Activated B cell treated with CpG ODN at 0.5 μM for 24 hours (primary cell): ENCODE measurements at regions not wholly inside any gene's neighbourhood (a gene's known extent, or its start where the extent isn't known, plus 50 kb on each side); places are given as distances from the start of the nearest gene placed in this dataset.

Source experiments
- ATAC-seq: fragments of 200-7000 bp; cut with Tn5 transposase; one replicate; pipeline ENCODE4 v1.10.0; 2021; ENCODE audit warnings: low read depth, mild to moderate bottlenecking, moderate library complexity
- CTCF ChIA-PET: fragments of 350-600 bp; sonication (Branson Sonifier 250); formaldehyde crosslinking; loops from one replicate; lab custom pipeline; 2021; ENCODE audit warnings: antibody characterized with exemption; lab: Charles Lee
- POLR2A ChIA-PET: fragments of 350-600 bp; sonication (Branson Sonifier 250); formaldehyde crosslinking; loops from one replicate; lab custom pipeline; 2021; ENCODE audit warnings: antibody characterized with exemption; lab: Charles Lee
- DNase-seq: peaks from one replicate; pipeline ENCODE4 v3.0.0; 2022
- H3K27ac Mint-ChIP-seq: one replicate; pipeline ENCODE4 v1.8.0; 2020; ENCODE audit warnings: mixed read lengths
- H3K27me3 Mint-ChIP-seq: one replicate; pipeline ENCODE4 v1.8.0; 2021; ENCODE audit warnings: mixed read lengths
- H3K36me3 Mint-ChIP-seq: one replicate; pipeline ENCODE4 v1.8.0; 2021; ENCODE audit warnings: low read depth, mixed read lengths
- H3K4me1 Mint-ChIP-seq: one replicate; pipeline ENCODE4 v1.8.0; 2021; ENCODE audit warnings: mixed read lengths
- H3K4me3 Mint-ChIP-seq: one replicate; pipeline ENCODE4 v1.8.0; 2020; ENCODE audit warnings: mild to moderate bottlenecking, mixed read lengths
- H3K9me3 Mint-ChIP-seq: one replicate; pipeline ENCODE4 v1.8.0; 2020; ENCODE audit warnings: mixed read lengths
- intact Hi-C: fragments of 100-400 bp; cut with micrococcal nuclease; formaldehyde crosslinking; loops from one replicate; pipeline ENCODE4 v1.15.1; 2024
- TF ChIP-seq, protein P1 (sequence below): fragments of 200-600 bp; IDR thresholded peaks from one replicate; pipeline ENCODE4 v1.8.0; 2022; ENCODE audit warnings: antibody characterized with exemption, mild to moderate bottlenecking

DNA sequence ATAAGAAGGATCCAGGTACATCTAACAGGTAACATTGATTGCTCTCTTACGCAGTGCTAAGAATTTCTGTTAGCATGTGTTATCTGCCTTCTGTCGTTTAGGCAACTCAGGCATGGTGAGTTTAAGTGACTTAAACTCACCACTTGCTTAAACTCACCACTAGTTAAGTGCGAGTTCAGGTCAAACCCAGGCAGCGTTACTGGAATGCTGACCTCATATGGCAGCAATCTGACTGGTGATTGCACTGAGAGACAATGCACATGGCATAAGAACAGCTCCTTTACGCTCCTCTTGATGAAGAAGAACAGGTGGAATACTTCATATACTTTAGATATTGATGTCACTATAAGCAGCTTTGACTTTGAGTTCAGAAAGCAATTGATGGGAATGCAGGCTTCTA lies 954.1 kb downstream of the SOCS6 start:
- ATAC-seq (no peak), DNase-seq (no peak)
- no peaks in the 10 kb centered on the region for H3K27me3 Mint-ChIP-seq
- H3K27ac Mint-ChIP-seq = no peak overlapping the region
- no peaks in the 10 kb centered on the region for H3K36me3 Mint-ChIP-seq
- TF ChIP-seq, protein P1, sequence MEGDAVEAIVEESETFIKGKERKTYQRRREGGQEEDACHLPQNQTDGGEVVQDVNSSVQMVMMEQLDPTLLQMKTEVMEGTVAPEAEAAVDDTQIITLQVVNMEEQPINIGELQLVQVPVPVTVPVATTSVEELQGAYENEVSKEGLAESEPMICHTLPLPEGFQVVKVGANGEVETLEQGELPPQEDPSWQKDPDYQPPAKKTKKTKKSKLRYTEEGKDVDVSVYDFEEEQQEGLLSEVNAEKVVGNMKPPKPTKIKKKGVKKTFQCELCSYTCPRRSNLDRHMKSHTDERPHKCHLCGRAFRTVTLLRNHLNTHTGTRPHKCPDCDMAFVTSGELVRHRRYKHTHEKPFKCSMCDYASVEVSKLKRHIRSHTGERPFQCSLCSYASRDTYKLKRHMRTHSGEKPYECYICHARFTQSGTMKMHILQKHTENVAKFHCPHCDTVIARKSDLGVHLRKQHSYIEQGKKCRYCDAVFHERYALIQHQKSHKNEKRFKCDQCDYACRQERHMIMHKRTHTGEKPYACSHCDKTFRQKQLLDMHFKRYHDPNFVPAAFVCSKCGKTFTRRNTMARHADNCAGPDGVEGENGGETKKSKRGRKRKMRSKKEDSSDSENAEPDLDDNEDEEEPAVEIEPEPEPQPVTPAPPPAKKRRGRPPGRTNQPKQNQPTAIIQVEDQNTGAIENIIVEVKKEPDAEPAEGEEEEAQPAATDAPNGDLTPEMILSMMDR = no peak
- intact Hi-C loops = no loop called here
- H3K9me3 Mint-ChIP-seq = no peaks in the 10 kb centered on the region
- no peak overlapping the region for H3K4me3 Mint-ChIP-seq
- H3K4me1 Mint-ChIP-seq = no peaks in the 10 kb centered on the region
- ChIA-PET CTCF (no interaction called here), POLR2A (no interaction called here)

DNA sequence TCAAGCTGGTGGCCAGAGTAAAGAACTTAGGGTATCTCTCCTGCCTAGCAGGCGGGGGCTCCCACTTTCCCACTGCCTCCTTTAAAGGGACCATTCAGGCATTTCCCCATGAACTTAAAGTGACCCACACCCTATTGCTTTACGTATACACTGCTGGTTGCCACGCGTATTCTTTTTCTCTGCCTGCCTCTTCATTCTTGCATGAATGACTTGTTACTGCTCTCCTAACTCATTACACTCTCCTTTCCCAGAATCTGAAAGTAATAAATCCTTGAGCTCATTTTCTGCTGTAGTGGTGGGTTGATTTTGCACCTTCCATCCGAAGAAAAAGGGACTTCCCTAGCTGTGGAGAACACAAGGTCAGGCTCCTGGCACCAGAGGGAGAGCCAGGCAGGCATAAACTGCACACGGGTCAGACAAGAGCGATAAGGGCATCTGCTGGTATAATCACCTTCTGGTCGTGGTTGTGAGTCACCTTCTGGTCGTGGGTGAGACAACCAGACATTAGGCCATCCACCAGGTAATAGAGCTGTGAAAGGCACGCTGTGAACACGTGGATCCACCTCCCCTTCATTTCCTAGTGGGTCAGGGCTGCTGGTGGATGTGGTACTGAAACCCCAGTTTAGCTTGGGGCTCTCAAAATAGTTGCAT lies 950.3 kb downstream of the SOCS6 start:
- Mint-ChIP-seq H3K27ac (no peak overlapping the region), H3K4me1 (no peaks in the 10 kb centered on the region), H3K4me3 (no peak overlapping the region), H3K27me3 (no peaks in the 10 kb centered on the region), H3K9me3 (no peaks in the 10 kb centered on the region), H3K36me3 (no peaks in the 10 kb centered on the region)
- TF ChIP-seq, protein P1 = no peak
- ChIA-PET CTCF (no interaction called here), POLR2A (no interaction called here)
- ATAC-seq = no peak
- DNase-seq = no peak
- intact Hi-C loops = no loop called here

DNA sequence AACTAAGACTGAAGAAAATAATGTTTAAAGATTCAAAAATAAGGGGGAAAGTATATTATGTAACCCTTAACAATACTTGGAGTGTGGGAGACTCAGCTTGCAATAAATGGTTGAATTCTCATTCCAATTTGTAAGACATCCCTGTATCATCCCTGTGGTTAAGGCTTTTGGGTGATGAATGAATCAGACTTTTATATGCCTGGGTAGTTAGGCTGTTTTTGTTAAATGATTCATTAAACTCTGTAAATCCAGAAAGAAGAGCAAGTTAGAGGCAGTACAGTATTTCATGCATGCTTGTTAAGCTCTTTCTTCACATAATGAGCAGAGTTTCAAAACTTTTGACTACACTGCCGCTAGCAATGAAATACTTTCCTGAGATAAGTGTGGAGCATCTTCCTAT lies 948.8 kb downstream of the SOCS6 start:
- H3K9me3 Mint-ChIP-seq = no peaks in the 10 kb centered on the region
- ATAC-seq (no peak), DNase-seq (no peak)
- H3K36me3 Mint-ChIP-seq = no peaks in the 10 kb centered on the region
- TF ChIP-seq, protein P1 = no peak
- no peak overlapping the region for H3K4me3 Mint-ChIP-seq
- POLR2A ChIA-PET = no interaction called here
- no peaks in the 10 kb centered on the region for H3K4me1 Mint-ChIP-seq
- CTCF ChIA-PET = no interaction called here
- no peak overlapping the region for H3K27ac Mint-ChIP-seq
- intact Hi-C loops = no loop called here
- no peaks in the 10 kb centered on the region for H3K27me3 Mint-ChIP-seq

DNA sequence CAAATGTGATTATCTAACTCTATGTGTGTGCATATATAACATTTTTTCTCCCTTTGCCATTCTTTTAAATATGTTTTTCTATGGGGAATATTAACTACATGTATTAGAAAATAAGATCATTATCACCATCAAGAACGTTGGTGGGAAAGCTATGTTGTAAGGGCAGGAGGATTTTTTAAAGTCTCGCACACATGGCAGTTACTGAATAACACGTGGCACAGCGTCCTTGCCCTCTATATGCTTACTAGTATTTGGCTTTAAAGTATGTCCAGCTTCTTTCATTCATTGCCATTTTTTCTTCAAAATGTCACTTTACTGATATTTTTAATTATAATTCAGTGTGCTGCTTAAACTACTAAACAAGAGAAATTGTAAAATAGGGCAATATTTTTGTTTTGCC lies 944.3 kb downstream of the SOCS6 start:
- ATAC-seq = no peak
- Mint-ChIP-seq H3K4me1 (no peaks in the 10 kb centered on the region), H3K4me3 (no peak overlapping the region), H3K27me3 (no peaks in the 10 kb centered on the region), H3K36me3 (no peaks in the 10 kb centered on the region), H3K9me3 (no peaks in the 10 kb centered on the region), H3K27ac (no peak overlapping the region)
- intact Hi-C loops = no loop called here
- CTCF ChIA-PET = no interaction called here
- TF ChIP-seq, protein P1 = no peak
- POLR2A ChIA-PET = no interaction called here
- no peak for DNase-seq

DNA sequence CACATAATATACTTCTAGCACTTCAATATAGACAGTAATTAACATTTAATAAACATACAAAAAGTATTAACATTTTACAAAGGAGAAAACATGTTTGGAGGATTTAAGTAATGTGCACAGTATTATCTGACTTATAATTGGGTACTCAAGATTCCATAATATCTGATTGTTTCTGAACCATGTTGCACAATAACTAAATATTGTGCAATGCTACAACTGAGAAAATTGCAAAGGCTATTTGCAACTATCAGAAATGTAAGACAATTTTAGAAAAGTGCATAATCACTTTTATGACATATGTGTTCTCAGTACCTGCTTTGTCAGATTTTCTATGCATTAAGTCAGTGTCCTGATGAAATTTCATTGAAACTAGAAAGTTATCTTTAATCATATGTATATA lies 934.6 kb downstream of the SOCS6 start:
- no peaks in the 10 kb centered on the region for H3K27me3 Mint-ChIP-seq
- ATAC-seq (no peak), DNase-seq (no peak)
- H3K27ac Mint-ChIP-seq = no peak overlapping the region
- intact Hi-C loops = no loop called here
- no peak overlapping the region for H3K4me3 Mint-ChIP-seq
- ChIA-PET POLR2A (no interaction called here), CTCF (no interaction called here)
- H3K4me1 Mint-ChIP-seq = no peaks in the 10 kb centered on the region
- no peaks in the 10 kb centered on the region for H3K36me3 Mint-ChIP-seq
- TF ChIP-seq, protein P1 = no peak
- peaks cover 2% of the 10 kb centered on the region for H3K9me3 Mint-ChIP-seq
